ENCODE measurements at regions not wholly inside any gene's neighbourhood (a gene's known extent, or its start where the extent isn't known, plus 50 kb on each side); places are given as distances from the start of the nearest gene placed in this dataset.

DNA sequence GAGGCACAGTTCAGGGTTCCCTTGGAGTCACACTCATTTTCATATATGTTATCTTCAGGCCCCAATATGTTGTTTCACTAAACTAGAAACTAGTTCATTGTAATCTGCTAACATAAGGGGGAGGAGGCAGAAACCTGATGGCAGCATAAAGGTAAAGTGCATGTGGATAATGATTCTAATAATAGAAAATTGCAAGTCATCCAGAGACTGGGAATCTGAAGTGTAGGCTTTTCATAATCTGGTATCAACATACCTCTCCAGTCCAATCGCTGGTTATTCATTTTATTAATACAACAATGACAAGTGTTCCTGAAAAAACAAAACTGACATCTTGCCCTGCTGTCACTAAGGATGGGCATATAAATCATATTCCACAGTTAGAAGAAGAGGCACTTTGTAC is 326.3 kb upstream of the ZNF804A start:
- TF ChIP-seq NFIC (IDR thresholded peaks at IDR 0.05) (no peak), RAD21 (IDR thresholded peaks at IDR 0.05; ENCODE audit: low read depth) (no peak), CREB1 (IDR thresholded peaks at IDR 0.05; ENCODE audit: low read depth) (no peak), YY1 (IDR thresholded peaks at IDR 0.05; ENCODE audit: low read depth) (no peak), EGR1 (IDR thresholded peaks at IDR 0.05) (no peak)
